Stimulated activated CD4-positive, alpha-beta T cell treated with anti-CD3 and anti-CD28 coated beads, Interleukin-15, amount 100 ng/mL, for 48 hours (primary cell): ENCODE measurements at regions not wholly inside any gene's neighbourhood (a gene's known extent, or its start where the extent isn't known, plus 50 kb on each side); places are given as distances from the start of the nearest gene placed in this dataset.

ENCODE experiments used
- DNase-seq, 2 donors: peaks; one replicate each; pipeline ENCODE4 v3.0.0-alpha.2; 2020; ENCODE audit warnings: low read depth in 2 of 2

DNA sequence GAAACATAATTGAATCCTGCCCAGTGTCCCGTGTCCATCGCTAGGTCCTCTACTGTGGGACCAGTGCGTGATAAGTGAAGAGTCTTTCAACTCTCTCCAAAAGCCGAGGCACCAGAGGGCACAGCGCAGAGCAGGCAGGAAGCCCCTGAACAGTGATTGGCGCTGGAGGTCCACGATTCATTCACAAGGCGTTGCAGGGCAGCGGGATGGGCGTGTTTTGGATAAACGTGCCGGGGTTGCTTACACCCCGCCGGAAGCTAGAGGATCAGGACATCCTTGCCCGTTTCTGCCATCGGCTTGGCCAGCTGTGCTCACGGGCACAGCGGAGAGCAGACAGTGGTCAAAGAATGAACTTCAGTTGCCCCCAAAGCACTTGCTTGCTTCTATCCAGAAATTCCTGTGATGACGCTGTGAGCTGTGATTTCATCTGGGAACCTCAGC is 86.0 kb upstream of the PFKP start:
- no peak for DNase-seq

DNA sequence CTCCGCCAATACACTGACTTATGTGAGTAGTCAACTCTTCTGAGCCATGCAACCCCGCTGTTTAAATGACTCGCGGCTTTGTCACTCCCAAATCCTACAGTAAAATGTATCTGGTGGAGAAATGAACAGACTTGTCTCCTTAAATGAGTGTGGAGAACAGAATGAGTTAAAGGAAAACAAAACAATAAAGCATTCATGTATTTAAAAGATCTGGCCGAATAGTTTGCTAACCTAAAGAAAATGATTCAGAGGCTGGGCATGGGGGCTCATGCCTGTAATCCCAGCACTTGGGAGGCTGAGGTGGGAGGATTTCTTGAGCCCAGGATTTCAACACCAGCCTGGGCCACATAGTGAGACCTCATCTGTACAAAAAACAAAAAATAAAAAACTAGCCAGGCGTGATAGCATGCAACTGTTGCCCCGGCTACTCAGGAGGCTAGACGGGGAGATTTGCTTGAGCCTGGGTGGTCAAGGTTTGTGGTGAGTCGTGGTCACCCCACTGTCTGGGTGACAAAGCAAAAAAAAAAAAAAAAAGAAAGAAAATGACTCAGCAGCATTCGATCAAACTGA is 86.5 kb upstream of the PFKP start:
- DNase-seq, result no peak

DNA sequence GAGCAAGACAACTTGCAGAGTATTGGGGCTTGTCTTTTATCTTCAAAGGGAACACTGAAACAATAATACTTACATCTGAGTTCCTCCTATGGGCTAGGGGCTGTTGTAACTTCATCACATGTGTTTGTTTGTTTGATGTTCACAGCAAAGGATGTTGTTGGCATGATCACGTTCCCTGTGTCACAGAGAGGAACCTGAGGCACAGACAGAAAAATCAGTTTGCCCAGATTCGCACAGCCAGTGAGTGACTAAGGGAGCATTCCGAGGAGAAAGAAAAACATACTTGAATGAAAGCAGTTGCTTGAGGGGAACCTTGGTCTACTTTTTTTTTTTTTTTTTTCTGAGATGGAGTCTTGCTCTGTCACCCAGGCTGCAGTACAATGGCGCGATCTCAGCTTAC is 87.2 kb upstream of the PFKP start:
- no peak for DNase-seq

DNA sequence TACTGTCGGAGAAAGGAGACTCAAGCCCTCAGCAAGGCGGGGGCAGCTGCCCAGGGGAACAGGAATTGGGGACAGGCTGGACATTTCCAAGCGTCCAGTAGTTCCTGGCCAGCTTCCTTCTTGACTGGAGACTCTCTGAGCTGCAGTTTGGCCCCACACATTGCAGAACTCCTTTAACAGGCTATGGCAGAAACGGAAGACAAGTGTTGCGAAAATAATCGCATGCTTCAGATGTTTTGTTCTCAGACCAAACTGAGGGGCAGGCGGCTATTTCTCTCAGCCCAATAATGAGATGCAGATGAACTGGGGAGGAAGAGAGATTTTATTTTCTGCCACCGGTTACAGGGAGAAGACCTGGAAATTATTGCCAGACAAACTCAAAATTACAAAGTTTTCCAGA is 88.0 kb upstream of the PFKP start:
- no peak for DNase-seq

DNA sequence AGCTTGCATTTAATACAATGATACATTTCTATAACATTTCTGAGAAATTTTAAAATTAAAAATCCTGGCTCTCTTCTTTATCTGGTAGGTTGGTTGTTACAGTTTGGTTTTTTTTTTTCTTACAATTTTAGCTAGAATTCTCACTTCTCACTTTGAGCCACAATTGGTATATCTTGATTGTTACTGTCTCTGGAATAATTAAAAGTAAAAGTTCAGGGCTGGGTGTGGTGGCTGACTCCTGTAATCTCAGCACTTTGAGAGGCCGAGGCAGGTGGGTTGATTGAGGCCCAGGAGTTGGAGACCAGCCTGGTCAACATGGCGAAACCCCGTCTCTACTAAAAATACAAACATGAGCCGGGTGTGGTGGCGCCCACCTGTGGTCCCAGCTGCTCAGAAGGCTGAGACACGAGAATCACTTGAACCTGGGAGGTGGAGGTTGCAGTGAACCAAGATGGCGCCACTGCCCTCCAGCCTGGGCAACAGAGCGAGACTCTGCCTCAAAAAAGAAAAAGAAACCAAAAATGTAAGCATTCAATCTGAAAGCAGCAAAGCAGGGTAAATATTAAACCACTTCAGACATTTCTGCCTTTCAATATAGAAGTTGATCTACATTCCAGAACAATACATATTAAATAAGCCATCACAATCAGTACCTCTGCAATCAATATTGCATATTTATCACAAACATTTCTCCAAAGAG is 88.6 kb upstream of the PFKP start:
- DNase-seq, result no peak

DNA sequence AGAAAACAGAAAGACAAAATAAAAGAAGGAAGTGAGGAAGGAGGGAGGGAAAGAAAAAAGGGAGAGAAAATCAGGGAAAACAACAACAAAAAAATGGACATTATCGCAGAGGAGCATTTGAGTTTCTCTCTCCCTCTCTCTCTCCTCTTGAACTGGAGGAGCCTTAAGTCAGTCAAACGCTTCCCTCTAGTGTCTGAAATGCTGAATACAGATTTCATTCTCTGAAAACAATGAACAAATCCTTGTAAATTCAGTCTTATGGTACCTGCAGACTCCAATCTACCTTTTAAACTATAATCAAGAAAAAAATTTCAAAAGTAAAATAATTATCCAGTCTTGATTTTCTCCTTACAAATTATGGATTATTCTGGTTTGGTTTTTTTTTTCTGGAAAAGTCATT is 89.2 kb upstream of the PFKP start:
- no peak for DNase-seq

DNA sequence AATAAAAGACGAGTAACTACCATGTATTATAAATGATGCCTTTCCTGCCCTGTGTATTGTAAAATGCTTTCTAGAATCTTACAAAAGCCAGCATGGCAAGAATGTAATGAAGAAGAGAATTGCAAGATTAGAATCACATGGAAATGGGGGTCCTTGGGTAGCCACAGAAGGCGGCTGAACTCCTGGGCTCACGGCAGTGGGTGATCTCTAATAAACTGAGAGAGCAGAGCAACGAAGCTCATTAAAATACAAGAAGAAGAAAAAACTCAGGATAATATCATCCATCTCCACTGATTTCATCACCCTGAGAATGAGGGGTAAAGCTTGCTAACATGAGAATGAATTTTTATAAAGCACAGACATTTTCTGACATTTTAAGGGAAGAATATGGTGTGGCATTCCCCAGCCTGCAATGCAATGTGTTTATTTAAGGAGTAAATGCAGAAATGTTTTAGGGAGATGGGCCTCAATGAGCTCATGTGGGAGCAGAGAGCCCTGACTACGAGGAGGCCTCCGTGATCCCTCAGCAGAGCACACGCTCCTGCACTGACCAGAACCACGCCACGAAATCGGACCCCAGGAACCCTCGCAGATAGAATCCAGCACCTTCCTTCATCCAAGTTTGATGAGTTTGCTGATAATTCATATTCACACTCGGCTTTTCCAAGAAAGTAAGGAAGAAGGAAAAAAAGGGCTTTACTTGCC is 92.7 kb upstream of the PFKP start:
- no peak for DNase-seq

DNA sequence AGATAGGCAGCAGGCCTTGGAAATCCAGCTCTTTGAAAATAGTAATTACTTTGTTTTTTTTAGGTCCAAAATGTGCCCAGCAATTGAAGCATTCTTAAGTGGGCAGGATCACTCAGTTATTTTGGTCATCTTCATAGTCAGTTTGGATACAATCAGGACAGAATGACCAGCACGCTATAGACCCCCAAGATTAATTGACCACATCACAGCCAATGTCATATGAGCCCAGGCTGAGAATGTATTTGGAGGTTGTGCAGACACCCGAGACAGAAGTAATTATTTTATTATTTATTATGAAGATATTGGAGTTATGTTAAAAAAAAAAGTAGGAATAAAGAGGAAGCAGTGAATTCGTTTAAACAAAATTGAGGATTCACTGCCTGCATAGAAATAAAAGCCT is 93.3 kb upstream of the PFKP start:
- no peak for DNase-seq

DNA sequence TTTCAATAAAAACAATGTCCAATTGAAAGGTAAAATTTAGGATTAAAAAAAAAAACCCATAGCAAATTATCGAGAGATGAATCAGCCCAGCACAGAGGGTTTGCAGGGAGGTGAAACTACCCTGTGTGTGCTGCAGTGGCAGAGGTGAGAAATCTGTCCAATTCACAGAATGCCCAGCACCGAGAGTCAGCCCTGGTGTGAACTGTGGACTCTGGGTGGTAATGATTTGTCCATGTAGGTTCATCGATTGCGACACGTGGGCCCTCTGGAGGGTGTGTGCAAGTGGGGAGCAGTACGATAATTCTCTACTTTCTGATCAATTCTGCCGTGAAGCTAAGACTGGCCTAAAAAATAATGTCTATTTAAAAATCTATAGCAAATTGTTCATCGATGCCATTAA is 94.5 kb upstream of the PFKP start:
- no peak for DNase-seq

DNA sequence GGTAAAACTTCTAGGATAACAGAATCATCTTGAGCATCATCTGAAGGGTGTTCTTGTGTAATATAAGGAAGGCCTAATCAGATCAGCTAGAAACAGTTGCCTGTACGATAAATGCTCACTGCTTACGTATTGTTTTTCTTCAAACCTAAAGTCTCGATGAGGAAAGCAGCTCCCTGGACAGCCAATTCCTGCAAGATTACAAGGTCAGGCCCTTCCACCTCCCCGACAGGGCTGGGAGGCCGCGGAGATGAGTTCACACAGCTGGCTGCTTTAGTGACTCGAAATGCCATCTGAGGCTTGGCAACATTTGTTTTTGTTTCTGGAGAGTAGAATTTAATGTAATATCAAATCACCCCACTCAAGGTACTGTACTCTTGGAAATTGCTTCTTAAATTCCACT is 95.1 kb upstream of the PFKP start:
- no peak for DNase-seq

DNA sequence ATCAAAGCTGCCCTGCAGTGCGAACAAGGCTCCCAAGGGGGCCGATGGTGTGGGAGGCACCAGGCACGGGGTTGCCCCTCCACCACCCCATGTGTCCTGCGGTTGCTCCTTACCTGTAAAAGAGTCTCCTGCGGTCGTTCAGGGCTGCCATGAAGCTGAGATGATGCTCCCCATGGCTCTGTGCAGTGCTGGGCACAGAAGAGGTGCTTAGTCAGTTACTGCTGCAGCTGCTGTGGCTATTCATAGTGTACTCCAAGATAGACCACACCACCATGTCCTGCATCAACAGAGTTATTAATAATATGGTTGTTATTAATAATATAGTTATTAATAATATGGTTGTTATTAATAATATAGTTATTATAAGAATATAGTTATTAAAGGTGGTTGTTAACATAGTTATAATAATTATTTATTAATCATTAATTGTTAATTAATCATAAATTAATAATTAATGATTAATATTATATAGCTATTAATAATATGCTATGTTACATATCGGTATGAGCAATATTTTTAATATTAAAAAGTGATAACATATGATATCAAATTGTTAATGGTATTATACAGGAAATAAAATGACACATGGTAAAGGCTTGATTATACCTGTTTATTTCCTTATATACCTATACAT is 97.0 kb upstream of the PFKP start:
- no peak for DNase-seq

DNA sequence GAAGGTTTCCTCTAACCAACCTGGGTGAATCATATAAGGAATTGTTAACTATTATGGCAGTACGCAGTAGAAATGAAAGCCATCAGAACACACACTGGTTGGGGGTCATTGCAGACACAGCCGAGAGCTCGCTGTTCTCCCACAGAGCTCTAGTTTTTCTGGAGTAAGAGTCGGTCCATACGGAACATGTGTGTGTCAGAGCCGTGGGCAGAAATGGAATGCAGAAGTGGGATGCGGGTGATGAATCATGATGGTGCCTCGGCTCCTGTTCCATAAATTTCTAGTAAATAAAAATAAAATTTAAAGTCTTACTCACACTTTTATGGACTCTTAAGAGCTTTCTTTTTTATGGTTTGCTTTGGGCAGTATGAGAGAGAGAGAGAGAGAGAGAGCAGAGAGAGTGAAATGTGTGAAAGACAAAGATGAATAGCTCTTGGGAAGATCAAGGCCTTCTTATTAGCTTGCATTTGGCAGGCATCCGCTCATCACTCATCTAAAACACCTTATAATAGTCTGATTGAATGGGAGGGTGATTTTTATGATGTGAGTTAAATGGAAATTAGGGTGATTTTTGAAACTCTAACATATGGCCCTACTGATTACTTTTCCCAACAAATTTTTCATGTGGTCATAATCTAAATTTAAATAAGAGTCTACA is 98.8 kb upstream of the PFKP start:
- DNase-seq, result no peak

DNA sequence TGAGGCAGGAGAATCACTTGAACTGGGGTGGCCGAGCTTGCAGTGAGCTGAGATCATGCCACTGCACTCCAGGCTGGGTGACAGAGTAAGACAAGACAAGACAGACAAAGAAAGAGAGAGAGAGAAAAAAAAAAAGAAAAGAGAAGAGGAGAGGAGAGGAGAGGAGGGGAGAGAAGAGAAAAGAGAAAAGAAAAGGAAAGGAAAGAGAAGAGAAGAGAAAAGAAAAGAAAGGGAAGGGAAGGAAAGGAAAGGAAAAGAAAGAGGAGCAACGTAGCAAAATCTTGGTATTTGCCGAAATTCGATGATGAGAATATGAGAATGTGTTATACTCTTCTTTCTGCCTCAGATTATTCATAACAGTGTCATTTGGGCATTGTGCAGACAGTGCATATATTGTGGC is 101.2 kb upstream of the PFKP start:
- no peak for DNase-seq

DNA sequence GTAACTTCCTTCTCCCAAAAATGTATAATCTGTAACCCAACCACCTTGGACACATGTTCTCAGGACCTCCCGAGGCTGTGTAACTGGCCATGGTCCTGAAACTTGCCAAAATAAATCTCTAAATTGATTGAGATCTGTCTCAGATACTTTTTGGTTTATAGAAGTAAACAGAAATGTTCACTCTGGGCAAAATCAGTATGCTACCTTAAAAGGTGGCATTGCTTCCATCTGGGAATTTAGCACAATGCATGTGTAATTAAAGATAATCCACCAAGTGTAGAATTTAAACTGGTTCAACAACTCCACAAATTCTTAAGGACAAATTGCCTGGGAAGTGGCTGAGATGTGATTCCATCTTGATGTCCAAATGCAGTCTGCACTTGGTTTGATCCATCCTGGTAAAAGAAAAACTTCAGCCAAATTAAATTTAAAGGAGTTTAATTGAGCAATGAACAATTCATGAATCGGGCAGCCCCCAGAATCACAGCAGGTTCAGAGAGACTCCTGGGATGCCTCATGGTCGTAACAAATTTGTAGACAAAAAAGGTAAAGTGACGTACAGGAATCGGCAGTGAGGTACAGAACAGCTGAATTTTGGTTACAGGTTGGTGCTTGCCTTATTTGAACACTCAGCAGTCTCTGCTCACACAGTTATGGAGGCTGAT is 102.6 kb upstream of the PFKP start:
- DNase-seq, result no peak

DNA sequence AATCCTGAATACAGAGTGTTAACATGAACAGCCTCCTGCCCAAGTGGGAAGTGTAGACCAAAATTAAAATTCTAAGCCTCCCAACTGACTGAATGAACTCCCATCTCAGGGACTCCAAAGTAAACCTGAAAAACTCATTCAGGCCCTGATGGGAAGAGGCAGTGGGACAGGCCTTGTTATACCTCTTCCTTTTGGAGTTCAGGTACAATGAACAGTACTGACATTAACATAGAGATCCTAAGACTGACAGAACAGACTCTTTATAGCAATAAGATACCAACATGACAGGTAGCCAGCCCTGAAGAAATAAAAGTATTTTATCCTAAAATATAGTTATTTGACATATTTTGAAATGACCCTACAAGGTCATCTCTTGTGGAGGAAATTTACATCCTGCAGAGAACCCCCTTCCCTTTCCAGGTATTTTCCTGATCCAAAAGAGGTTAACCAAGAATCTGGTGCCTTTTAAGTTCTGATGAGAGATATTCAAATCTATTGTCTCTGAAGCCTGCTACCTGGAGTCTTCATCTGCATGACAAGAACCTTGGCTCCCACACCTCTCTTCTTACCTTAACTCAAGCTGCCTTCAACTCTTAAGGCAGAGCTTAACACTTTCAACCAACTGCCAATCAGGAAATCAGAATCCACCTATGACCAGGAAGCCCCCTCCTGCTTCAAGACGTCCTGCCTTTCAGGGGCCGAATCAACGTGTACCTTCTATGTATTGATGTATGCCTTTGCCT is 103.3 kb upstream of the PFKP start:
- no peak for DNase-seq

DNA sequence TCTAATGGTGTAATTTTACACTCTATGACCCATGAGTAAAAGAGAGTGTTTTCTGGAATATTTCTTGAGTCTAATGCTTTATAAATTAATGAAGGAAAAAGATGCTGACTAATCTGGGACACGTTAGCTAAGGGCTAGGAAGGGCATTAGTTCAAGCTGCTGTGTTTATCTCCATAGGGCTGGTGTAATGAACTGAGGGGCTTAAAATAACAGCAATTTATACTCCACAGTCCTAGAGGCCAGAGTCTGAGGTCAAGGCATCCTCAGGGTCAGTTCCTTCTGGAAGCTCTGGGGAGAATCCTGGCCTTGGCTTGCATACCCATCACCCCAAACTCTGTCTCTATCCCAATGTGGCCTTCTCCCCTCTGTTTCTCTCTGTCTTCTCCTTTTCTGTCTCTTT is 105.2 kb upstream of the PFKP start:
- no peak for DNase-seq

DNA sequence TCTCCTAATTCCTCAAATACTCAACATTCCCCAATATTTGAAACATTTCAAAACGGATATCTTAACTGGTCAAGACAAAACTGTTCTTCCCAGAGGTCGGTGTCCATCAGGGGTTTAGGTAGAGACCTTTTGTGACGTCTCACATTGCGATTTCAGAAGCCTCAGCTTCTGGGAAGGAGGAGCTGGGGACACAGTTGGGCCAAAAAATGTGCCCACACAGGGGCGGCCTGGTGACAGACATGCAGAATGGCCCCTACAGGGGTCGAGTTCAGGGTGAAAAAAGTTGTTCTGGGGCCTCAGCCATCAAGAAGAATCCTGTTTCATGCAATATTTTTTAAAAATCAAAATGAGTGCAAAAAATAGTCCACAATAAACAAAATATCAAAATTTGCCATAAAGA is 108.7 kb upstream of the PFKP start:
- DNase-seq, result no peak

DNA sequence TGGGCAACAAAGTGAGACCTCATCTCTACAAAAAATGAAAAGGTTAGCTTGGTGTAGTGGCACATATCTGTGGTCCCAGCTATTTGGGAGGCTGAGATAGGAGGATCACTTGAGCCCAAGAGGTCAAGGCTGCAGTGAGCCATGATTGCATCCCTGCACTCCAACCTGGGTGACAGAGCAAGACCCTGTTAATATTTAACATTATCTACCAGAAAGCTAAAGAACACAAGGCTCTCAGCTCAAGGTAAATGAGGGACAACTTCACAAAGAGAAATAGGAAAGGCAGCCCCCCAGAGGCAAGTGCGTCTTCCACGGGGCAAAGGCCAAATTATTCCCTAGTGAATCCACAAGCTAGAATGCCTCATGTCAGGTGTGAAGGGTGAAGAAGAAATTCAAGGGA is 109.6 kb upstream of the PFKP start:
- no peak for DNase-seq

DNA sequence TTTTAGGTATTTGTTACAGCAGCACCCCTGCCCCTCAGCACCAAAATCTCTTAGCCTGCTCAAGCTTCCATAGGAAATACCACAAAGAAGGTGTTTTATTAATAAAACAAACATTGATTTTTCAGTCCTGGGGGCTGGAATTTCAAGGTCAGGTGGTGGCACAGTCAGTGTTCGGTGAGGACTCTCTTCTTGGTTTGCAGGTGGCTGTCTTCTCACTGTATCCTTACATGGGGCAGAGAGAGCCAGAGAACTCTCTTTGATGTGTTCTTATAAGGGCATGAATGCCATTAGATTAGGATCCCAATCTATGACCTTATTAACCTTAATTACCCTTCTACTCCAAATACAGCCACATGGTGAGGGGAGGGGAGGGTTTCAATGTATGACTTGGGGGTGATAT is 112.3 kb upstream of the PFKP start:
- DNase-seq, result no peak

DNA sequence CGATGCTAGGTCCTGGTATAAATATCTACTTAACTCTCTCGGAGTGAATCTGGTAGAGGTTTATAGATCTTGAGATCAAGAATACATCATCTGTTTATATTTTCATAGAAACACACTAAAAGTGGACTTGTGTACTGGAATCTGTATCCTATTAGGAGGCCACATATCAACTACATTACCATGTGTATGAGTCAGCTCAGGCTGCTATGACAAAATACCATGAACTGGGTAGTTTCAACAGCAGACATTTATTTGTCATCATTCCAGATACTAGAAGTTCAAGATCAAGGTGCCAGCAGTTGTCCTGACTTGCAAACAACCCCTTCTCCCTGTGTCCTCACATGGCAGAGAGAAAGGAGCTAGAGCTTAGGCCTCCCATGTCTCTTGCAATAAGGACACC is 113.9 kb upstream of the PFKP start:
- DNase-seq, result no peak

DNA sequence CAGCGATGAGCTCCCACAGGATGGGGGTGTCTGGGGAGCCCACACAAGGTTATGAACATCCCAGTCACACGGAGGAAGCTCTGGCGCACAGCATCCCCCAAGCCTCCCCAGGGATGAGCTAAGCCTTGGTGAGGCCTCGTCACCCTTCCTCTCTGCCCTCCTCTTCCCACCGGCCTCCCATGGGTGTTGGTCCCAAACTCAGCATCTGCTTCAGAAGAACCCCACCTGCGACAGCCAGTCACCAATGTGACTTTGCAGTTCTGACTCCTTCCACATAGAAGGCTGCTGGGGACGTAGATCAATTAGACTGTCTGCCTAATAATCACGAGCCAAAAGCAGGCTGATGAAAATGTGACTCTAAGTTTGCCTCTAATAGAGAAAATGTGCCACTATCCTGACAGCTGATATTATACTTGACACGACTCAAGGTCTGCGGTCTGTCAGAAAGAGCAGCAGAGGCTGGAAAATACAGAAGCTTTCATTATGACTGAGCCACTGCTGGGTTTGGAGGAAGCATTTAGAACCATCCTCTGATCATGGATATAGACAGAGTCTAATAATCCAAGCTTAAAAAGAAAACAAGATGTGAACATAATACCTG is 116.0 kb upstream of the PFKP start:
- DNase-seq, result no peak
